Gastroesophageal sphincter (tissue), 3 donors: ENCODE measurements at regions not wholly inside any gene's neighbourhood (a gene's known extent, or its start where the extent isn't known, plus 50 kb on each side); places are given as distances from the start of the nearest gene placed in this dataset.

Source experiments
- POLR2A ChIP-seq, 2 donors: fragments of 450-650 bp; IDR thresholded peaks; one replicate each; pipeline ENCODE4 v1.6.1; 2017; ENCODE audit warnings: antibody characterized with exemption in 2 of 2, mild to moderate bottlenecking in 2 of 2, moderate library complexity in 1 of 2
- TF ChIP-seq, protein P1 (sequence below), 4 experiments: fragments of 200-600 bp in 2 of 4; fragments of 450-650 bp in 2 of 4; sonication (generic) in 1 of 4; IDR thresholded peaks; one replicate each; pipeline ENCODE4 v1.5.1; 2017 to 2019; ENCODE audit warnings: antibody characterized with exemption in 4 of 4, mild to moderate bottlenecking in 2 of 4, moderate library complexity in 2 of 4

DNA sequence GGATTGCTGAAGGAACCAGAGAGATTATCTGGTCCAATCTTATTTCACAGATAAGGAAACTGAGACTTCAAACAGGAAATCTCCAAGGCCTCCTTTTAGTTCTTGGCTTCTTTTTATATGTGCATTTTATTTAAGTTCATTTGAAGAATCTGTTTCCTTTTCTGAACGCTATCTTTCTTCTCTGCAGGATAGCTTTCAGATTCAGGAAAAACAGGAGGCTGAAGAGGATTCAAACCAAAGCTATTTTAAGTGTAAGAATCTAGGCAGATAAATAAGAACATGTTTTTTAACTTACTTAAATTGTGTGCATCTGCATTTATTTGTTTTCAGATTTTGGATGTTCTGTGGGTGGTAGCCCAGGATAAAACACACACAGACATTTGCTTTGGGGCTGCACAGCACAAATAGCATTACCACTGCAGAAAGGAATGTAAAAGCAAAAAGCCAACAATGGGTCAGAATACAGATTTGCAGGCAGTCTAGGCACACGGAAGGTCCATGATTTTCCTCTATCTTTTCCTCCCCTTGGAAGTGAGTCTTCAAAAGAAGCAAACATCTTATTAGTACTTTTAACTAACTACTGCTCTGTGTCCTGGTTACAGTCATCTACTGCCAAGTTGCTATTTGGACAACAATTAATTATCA, 188.8 kb upstream of the TBX18 start:
- TF ChIP-seq, protein P1, sequence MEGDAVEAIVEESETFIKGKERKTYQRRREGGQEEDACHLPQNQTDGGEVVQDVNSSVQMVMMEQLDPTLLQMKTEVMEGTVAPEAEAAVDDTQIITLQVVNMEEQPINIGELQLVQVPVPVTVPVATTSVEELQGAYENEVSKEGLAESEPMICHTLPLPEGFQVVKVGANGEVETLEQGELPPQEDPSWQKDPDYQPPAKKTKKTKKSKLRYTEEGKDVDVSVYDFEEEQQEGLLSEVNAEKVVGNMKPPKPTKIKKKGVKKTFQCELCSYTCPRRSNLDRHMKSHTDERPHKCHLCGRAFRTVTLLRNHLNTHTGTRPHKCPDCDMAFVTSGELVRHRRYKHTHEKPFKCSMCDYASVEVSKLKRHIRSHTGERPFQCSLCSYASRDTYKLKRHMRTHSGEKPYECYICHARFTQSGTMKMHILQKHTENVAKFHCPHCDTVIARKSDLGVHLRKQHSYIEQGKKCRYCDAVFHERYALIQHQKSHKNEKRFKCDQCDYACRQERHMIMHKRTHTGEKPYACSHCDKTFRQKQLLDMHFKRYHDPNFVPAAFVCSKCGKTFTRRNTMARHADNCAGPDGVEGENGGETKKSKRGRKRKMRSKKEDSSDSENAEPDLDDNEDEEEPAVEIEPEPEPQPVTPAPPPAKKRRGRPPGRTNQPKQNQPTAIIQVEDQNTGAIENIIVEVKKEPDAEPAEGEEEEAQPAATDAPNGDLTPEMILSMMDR (IDR thresholded peaks at IDR 0.05) = no peak
- no peak for TF ChIP-seq POLR2A (IDR thresholded peaks at IDR 0.05)
